ENCODE measurements at regions not wholly inside any gene's neighbourhood (a gene's known extent, or its start where the extent isn't known, plus 50 kb on each side); places are given as distances from the start of the nearest gene placed in this dataset.
"Not testable (repeated sequence)": the region's sequence is repeated elsewhere in the genome, so short reads cannot be mapped to it uniquely, and the experiment has no call there.

GRCh38 chr21:27320868-27321267 lies 354.0 kb upstream of the ADAMTS5 start:
- DNase-seq (ENCODE audit: low read depth, low spot score), result no peak
- ChIA-PET POLR2A (no interaction called here), CTCF (no interaction called here)
- H3K4me3 ChIP-seq (ENCODE audit: low read depth, low read length), result no peak overlapping the region
- no peak for TF ChIP-seq CTCF (IDR thresholded peaks at IDR 0.05; ENCODE audit: insufficient read depth, low read length, missing control alignments)

GRCh38 chr21:27317601-27318000 lies 350.7 kb upstream of the ADAMTS5 start:
- CTCF ChIA-PET; POLR2A ChIA-PET; H3K4me3 ChIP-seq (ENCODE audit: low read depth, low read length); DNase-seq (ENCODE audit: low read depth, low spot score): not testable (repeated sequence)

- ChIA-PET CTCF (interaction anchor here (1.0 to 1.4 kb wide), 2 partner anchors 250 to 434 kb away, joined by 3 to 4 read pairs; no protein-coding TSS in a partner anchor), POLR2A (no interaction called here)
- no peak for DNase-seq (ENCODE audit: low read depth, low spot score)
- TF ChIP-seq CTCF (IDR thresholded peaks at IDR 0.05; ENCODE audit: insufficient read depth, low read length, missing control alignments), result no peak
- no peak overlapping the region for H3K4me3 ChIP-seq (ENCODE audit: low read depth, low read length)
Measured at GRCh38 chr21:27315373-27315772, 348.5 kb upstream of the ADAMTS5 start.

- CTCF ChIA-PET, result no interaction called here
- DNase-seq (ENCODE audit: low read depth, low spot score), result no peak
- POLR2A ChIA-PET, result no interaction called here
- H3K4me3 ChIP-seq (ENCODE audit: low read depth, low read length), result no peak overlapping the region
- TF ChIP-seq CTCF (IDR thresholded peaks at IDR 0.05; ENCODE audit: insufficient read depth, low read length, missing control alignments), result no peak
Measured at GRCh38 chr21:27314131-27314530, 347.2 kb upstream of the ADAMTS5 start.

GRCh38 chr21:27306791-27307775 lies 340.2 kb upstream of the ADAMTS5 start:
- no peak for DNase-seq (ENCODE audit: low read depth, low spot score)
- CTCF ChIA-PET, result no interaction called here
- POLR2A ChIA-PET, result no interaction called here
- H3K4me3 ChIP-seq (ENCODE audit: low read depth, low read length), result no peak overlapping the region
- TF ChIP-seq CTCF (IDR thresholded peaks at IDR 0.05; ENCODE audit: insufficient read depth, low read length, missing control alignments), result no peak

GRCh38 chr21:27306206-27306605 lies 339.3 kb upstream of the ADAMTS5 start:
- no peak for DNase-seq (ENCODE audit: low read depth, low spot score)
- ChIA-PET CTCF (no interaction called here), POLR2A (no interaction called here)
- no peak overlapping the region for H3K4me3 ChIP-seq (ENCODE audit: low read depth, low read length)
- TF ChIP-seq CTCF (IDR thresholded peaks at IDR 0.05; ENCODE audit: insufficient read depth, low read length, missing control alignments), result no peak

Measured in AG04449 (cell line).